SK-N-SH (cell line): ENCODE measurements at regions not wholly inside any gene's neighbourhood (a gene's known extent, or its start where the extent isn't known, plus 50 kb on each side); places are given as distances from the start of the nearest gene placed in this dataset.

ENCODE experiments used
- EP300 ChIP-seq, 2 experiments: IDR thresholded peaks; 2 replicates each; pipeline versions ENCODE4 v1.4.0 to v1.6.1; 2012; ENCODE audit warnings: borderline replicate concordance in 1 of 2, low read depth in 1 of 2, low read length in 1 of 2
- NFIC ChIP-seq: IDR thresholded peaks from 2 replicates; pipeline ENCODE4 v1.4.0; 2012; ENCODE audit warnings: borderline replicate concordance
- NRF1 ChIP-seq: IDR thresholded peaks from 2 replicates; pipeline ENCODE4 v1.6.1; 2012; ENCODE audit warnings: low read depth, mild to moderate bottlenecking, low read length
- TF ChIP-seq, protein P1 (sequence below): IDR thresholded peaks from 2 replicates; pipeline ENCODE4 v1.4.0; 2012; ENCODE audit warnings: low read depth, borderline replicate concordance
- TF ChIP-seq, protein P2 (sequence below): fragments of 200-600 bp; sonication (generic); IDR thresholded peaks from 2 replicates; pipeline ENCODE4 v1.6.1; 2017; ENCODE audit warnings: antibody characterized with exemption, mild to moderate bottlenecking, moderate library complexity
- TF ChIP-seq, protein P3 (sequence below): IDR thresholded peaks from 2 replicates; pipeline ENCODE4 v1.4.0; 2012; ENCODE audit warnings: low read depth, borderline replicate concordance

DNA sequence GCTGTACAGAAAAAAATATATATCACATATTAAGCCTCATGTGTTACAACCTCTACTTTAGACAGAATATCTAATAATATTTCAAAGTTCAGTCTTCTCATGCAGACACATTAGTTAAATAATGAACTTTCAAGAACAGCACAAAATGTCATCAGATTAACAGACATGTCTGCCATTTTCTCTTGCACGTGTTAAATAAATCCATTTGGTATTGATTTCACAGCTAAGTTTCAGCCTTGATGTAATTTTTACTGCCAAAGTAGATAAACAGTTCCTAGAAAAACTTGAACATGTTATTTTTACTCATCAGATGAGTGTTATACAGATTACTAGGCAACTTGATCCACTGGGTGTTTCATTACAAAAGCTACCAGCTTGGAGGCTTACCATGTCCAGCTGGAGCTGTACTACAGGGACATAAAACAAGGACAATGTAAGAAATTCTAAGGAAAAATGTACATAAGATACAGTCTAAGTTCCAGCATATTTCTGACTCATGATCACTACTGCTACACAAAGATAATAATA lies 290.7 kb upstream of the DDX18 start:
- TF ChIP-seq NFIC (no peak), EP300 (IDR thresholded peaks at IDR 0.05; ENCODE audit: borderline replicate concordance in 1 of 2, low read depth in 1 of 2, low read length in 1 of 2) (no peak), NRF1 (no peak)
- TF ChIP-seq, protein P1, sequence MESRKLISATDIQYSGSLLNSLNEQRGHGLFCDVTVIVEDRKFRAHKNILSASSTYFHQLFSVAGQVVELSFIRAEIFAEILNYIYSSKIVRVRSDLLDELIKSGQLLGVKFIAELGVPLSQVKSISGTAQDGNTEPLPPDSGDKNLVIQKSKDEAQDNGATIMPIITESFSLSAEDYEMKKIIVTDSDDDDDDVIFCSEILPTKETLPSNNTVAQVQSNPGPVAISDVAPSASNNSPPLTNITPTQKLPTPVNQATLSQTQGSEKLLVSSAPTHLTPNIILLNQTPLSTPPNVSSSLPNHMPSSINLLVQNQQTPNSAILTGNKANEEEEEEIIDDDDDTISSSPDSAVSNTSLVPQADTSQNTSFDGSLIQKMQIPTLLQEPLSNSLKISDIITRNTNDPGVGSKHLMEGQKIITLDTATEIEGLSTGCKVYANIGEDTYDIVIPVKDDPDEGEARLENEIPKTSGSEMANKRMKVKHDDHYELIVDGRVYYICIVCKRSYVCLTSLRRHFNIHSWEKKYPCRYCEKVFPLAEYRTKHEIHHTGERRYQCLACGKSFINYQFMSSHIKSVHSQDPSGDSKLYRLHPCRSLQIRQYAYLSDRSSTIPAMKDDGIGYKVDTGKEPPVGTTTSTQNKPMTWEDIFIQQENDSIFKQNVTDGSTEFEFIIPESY = no peak
- TF ChIP-seq, protein P2, sequence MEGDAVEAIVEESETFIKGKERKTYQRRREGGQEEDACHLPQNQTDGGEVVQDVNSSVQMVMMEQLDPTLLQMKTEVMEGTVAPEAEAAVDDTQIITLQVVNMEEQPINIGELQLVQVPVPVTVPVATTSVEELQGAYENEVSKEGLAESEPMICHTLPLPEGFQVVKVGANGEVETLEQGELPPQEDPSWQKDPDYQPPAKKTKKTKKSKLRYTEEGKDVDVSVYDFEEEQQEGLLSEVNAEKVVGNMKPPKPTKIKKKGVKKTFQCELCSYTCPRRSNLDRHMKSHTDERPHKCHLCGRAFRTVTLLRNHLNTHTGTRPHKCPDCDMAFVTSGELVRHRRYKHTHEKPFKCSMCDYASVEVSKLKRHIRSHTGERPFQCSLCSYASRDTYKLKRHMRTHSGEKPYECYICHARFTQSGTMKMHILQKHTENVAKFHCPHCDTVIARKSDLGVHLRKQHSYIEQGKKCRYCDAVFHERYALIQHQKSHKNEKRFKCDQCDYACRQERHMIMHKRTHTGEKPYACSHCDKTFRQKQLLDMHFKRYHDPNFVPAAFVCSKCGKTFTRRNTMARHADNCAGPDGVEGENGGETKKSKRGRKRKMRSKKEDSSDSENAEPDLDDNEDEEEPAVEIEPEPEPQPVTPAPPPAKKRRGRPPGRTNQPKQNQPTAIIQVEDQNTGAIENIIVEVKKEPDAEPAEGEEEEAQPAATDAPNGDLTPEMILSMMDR = no peak
- TF ChIP-seq, protein P3, sequence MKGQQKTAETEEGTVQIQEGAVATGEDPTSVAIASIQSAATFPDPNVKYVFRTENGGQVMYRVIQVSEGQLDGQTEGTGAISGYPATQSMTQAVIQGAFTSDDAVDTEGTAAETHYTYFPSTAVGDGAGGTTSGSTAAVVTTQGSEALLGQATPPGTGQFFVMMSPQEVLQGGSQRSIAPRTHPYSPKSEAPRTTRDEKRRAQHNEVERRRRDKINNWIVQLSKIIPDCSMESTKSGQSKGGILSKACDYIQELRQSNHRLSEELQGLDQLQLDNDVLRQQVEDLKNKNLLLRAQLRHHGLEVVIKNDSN = no peak
